Erythroblast (primary cell): ENCODE measurements at regions not wholly inside any gene's neighbourhood (a gene's known extent, or its start where the extent isn't known, plus 50 kb on each side); places are given as distances from the start of the nearest gene placed in this dataset.

Experiments
- GATA1 ChIP-seq: IDR thresholded peaks from 2 replicates; pipeline ENCODE4 v1.6.1; 2011; ENCODE audit warnings: low read depth, mild to moderate bottlenecking, control low read depth, low read length, moderate library complexity
- POLR2A ChIP-seq: IDR thresholded peaks from 2 replicates; pipeline ENCODE4 v1.6.1; 2011; ENCODE audit warnings: mild to moderate bottlenecking, low read length

DNA sequence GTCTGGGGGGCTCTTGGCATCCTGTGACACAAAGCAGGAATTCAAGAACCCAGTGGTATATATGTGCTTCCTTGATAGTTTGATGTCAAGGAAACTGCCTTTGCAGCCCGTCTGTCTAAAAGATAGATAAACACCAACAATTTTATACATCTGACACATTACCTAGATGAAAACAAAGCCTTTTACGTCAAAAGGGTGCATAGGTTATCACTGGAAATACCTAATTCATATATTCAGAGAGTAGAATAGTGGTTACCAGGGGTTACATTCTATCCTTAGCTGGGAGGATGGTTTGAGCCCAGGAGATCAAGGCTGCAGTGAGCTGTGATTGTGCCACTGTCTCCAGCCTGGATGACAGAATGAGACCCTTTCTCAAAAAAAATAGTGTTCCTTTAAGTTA is 356.9 kb upstream of the RASGRP1 start:
- TF ChIP-seq POLR2A, result no peak
- TF ChIP-seq GATA1, result no peak
